Mesodermal cell (in vitro differentiated cells): ENCODE measurements at regions not wholly inside any gene's neighbourhood (a gene's known extent, or its start where the extent isn't known, plus 50 kb on each side); places are given as distances from the start of the nearest gene placed in this dataset.

ENCODE experiments used
- H3K27ac ChIP-seq: 2 replicates; pipeline ENCODE4 v1.7.0; 2013; ENCODE audit warnings: mild to moderate bottlenecking, low read depth, low read length, moderate library complexity; ENCODE audit not compliant: severe bottlenecking
- H3K36me3 ChIP-seq: 2 replicates; pipeline ENCODE4 v1.7.1; 2013; ENCODE audit warnings: mild to moderate bottlenecking, low read length, moderate library complexity; ENCODE audit not compliant: control insufficient read depth, insufficient read depth
- H3K4me1 ChIP-seq: one replicate; pipeline ENCODE4 v1.7.1; 2013; ENCODE audit warnings: mild to moderate bottlenecking, low read length; ENCODE audit not compliant: insufficient read depth, control insufficient read depth, poor library complexity, severe bottlenecking
- H3K4me3 ChIP-seq: 2 replicates; pipeline ENCODE4 v1.7.0; 2013; ENCODE audit warnings: low read length, control low read depth, mild to moderate bottlenecking; ENCODE audit not compliant: insufficient read depth, poor library complexity, severe bottlenecking; ENCODE audit errors: extremely low read depth
- H3K9me3 ChIP-seq: 2 replicates; pipeline ENCODE4 v1.7.1; 2013; ENCODE audit warnings: mild to moderate bottlenecking, low read length, moderate library complexity; ENCODE audit not compliant: control insufficient read depth
- WGBS, 2 experiments: methylation state at CpG; one replicate each; pipeline ENCODE4 v1.1.5; 2013; ENCODE audit warnings: missing lambda C conversion rate in 2 of 2; ENCODE audit not compliant: insufficient coverage in 2 of 2; 5-methylcytosine and 5-hydroxymethylcytosine counted together

DNA sequence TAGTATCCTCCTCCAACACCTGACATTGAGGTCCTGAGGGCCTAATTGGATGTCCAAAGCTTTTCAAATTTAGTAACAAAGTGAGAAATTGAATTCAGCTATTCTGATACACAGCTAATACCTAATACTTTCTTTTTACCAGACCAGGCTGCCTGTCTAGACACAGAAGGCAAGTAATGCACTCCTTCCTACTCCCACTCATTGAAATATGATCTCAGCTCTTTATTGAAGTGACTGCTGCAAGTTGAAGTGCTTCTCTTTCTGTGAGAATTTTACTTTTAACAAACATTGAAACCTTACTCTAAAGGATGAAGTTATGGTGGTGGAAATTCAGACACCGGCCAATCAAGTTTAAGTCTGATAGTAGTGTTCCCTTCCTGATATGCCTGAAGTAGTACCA, 90.8 kb upstream of the OGFRL1 start:
- H3K4me3 ChIP-seq = no peak overlapping the region
- H3K4me1 ChIP-seq = peaks cover 9% of the 10 kb centered on the region
- peak overlapping the region; percentile 10 for H3K27ac ChIP-seq
- WGBS, 2 experiments = 71 to 80% methylated on average over 1 of the region's 1 CpG
- no peaks in the 10 kb centered on the region for H3K36me3 ChIP-seq
- H3K9me3 ChIP-seq = no peaks in the 10 kb centered on the region

DNA sequence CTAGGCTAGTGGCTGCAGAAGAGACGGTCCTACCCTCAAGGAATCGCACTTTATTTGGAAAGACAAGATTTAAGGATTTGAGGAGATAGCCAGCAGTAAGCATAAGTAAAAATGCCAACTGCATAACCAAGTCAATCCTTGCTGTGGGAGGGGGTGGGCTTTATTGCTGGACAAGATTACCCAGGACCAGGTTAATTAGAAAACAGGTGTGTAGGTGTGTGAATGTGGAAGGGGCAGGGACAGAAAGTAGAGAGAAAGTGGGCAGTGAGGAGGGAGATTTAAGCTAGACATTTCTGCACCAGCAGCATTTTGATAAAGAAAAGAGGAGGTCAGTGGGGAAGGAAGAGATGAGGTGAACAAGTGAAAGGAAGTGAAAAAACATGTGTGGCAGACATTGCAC, 89.7 kb upstream of the OGFRL1 start:
- no peak overlapping the region for H3K4me3 ChIP-seq
- H3K9me3 ChIP-seq = no peaks in the 10 kb centered on the region
- WGBS, 2 experiments = 100% methylated on average over 1 of the region's 2 CpGs; no CpG with 5 or more reads in 1 of the 2 experiments
- no peak overlapping the region for H3K27ac ChIP-seq
- no peaks in the 10 kb centered on the region for H3K36me3 ChIP-seq
- H3K4me1 ChIP-seq = peaks cover 9% of the 10 kb centered on the region

DNA sequence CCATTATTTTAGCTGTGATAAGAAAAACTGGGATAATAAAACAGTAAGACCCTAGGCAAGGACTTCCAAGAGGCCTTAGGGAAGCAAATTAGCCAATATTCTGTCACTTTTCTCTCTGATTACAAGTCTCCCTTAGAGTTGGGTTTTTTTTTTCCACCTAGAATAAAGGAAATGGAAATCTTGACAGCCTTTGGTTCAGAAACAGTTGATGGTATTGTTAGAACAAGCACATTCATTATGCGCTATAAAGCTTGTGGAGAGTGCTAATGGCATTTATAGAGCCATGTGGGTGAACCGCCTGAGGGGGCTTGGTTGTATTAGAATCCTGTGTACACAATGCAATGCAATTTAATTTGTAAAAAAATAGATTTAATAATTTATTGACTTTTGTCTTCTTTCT, 88.9 kb upstream of the OGFRL1 start:
- WGBS, 2 experiments = 100% methylated on average over 1 of the region's 2 CpGs; no CpG with 5 or more reads in 1 of the 2 experiments
- Histone ChIP-seq H3K36me3 (no peaks in the 10 kb centered on the region), H3K4me3 (no peak overlapping the region), H3K27ac (no peak overlapping the region), H3K9me3 (no peaks in the 10 kb centered on the region), H3K4me1 (peaks cover 3% of the 10 kb centered on the region)

DNA sequence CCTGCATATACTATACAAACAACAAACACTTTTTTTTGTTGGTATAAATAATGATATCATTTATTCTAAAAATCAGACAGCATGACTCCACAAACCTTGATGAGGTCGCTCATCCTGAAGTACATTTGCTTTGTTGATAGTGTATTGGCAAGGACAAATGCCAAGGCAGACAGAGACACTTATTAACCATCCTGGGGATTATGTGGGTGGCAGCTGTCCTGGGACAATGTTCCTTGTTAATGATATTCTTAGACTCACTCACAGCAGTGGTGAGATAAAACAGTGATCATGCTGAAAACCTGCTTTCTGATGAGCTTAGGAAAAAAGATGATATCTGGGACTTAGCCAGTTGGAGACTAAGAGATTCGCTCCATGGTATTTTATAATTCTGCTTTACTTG, 85.4 kb upstream of the OGFRL1 start:
- H3K9me3 ChIP-seq = no peaks in the 10 kb centered on the region
- 100% methylated on average over 1 of the region's 2 CpGs; no CpG with 5 or more reads in 1 of the 2 experiments for WGBS, 2 experiments
- H3K36me3 ChIP-seq = no peaks in the 10 kb centered on the region
- peaks cover 12% of the 10 kb centered on the region for H3K4me1 ChIP-seq
- no peak overlapping the region for H3K27ac ChIP-seq
- H3K4me3 ChIP-seq = no peak overlapping the region

DNA sequence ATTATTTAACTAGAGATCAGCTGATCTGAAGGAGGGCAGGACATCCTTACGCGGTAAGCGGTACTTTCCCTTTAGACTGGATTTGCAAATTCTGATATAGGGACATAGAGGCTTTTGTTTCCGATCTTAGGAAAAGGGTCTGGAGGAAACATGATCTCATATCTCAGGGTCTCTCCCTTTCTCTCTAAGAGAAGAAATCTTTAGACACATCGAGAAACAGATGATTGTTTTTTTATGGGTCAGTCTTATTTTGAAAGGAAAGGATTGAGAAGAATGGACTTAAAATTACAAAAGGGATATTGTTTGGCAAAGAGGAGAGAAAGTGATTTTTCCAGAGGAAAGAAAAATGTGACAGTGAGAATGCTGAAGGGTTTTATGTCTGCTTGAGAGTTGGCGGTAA, 83.9 kb upstream of the OGFRL1 start:
- no peak overlapping the region for H3K4me3 ChIP-seq
- H3K36me3 ChIP-seq = no peaks in the 10 kb centered on the region
- H3K27ac ChIP-seq = no peak overlapping the region
- 95 to 97% methylated on average over 2 to 5 of the region's 6 CpGs for WGBS, 2 experiments
- H3K9me3 ChIP-seq = no peaks in the 10 kb centered on the region
- H3K4me1 ChIP-seq = peaks cover 12% of the 10 kb centered on the region

DNA sequence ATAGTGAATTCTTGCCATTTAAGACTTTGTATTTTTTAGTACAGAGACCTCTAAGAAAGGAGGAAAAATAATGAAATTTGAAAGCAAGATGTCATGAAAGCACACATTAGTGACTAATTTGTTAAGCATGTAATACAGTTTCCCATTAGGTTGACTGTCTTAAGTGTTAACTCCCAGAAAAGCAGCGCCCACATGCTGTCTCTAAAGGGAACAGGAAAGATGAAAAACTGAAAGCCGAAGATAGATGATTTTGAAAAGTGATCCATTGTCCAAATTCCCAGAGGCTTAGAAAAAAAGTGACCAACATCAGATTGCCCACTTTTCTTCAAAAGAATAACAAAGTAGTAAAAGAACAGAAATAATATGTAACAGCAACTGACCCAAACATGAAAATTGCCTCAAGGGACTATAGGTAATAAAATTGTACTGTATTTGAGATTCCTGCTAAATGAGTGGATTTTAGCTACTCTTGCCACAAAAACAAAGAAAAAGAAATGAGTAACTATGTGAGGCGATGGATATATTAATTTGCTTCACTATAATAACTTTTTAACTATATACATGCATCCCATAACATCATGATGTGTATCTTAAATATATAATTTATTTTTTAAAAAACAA, 83.2 kb upstream of the OGFRL1 start:
- Histone ChIP-seq H3K27ac (no peak overlapping the region), H3K9me3 (no peaks in the 10 kb centered on the region), H3K4me3 (no peak overlapping the region), H3K36me3 (no peaks in the 10 kb centered on the region), H3K4me1 (peaks cover 12% of the 10 kb centered on the region)
- no CpG with 5 or more reads among the region's 3 CpGs for WGBS, 2 experiments

DNA sequence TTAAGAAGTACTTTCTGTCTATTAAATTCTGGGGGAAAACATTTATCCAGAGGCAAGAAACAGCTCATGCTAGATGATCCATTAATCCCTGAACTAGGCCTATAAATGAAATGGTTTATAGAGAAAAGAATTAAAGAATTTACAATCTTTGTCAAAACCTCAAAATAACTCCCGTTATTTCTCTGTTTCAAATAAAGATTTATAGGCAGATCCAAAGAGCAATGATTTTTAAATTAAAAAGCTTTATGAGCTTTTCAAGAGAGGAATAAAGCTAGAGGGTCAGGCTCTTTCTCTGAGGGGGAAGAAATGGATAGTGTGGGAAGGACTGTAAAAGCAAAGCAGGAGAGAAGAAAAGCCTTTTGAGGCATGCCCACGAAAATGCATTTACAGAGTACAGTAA, 82.5 kb upstream of the OGFRL1 start:
- Histone ChIP-seq H3K36me3 (no peaks in the 10 kb centered on the region), H3K4me3 (no peak overlapping the region), H3K9me3 (no peaks in the 10 kb centered on the region), H3K27ac (no peak overlapping the region), H3K4me1 (peaks cover 12% of the 10 kb centered on the region)
- no CpG with 5 or more reads among the region's 2 CpGs for WGBS, 2 experiments

DNA sequence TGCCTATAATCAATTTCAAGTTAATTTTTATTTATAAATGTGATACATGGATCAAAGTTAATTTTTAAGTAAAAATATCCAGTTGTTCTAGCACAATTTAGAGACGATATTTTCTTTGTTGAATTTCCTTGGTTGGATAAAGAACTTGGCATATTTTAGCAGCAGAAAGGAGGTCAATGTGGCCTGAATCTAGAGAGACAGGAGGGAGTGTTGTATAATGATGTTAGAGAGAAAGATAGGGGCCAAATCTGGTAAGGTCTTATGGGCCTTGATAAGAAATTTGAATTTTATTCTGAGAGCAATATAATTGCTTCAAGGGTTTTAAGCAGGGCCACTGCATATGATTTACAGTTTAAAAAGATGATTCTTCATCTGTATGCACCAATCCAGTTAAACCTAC, 79.4 kb upstream of the OGFRL1 start:
- no peak overlapping the region for H3K27ac ChIP-seq
- H3K4me1 ChIP-seq = peaks cover 12% of the 10 kb centered on the region
- WGBS, 2 experiments = 90 to 100% methylated on average over 1 of the region's 1 CpG
- no peaks in the 10 kb centered on the region for H3K9me3 ChIP-seq
- H3K36me3 ChIP-seq = no peaks in the 10 kb centered on the region
- H3K4me3 ChIP-seq = no peak overlapping the region

DNA sequence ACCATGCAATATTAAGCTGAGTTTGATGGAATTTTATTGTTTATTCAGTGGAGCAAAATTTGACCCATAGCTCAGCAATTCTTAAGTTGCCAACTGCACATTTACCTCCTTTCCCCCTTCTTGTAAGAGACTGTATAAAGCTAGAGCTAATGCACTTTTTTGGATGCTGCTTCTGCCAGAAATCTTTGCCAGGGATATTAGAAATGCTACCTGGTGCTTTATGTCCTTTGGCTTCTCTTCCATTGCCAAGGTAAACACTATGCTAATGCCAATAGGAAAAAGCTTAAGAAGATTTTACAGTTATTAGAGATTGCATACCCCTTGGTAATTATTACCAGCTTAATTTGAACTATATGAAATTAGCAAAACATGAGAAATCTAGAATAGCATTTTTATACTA, 79.0 kb upstream of the OGFRL1 start:
- Histone ChIP-seq H3K4me1 (peaks cover 12% of the 10 kb centered on the region), H3K9me3 (no peaks in the 10 kb centered on the region), H3K4me3 (no peak overlapping the region), H3K36me3 (no peaks in the 10 kb centered on the region), H3K27ac (no peak overlapping the region)

DNA sequence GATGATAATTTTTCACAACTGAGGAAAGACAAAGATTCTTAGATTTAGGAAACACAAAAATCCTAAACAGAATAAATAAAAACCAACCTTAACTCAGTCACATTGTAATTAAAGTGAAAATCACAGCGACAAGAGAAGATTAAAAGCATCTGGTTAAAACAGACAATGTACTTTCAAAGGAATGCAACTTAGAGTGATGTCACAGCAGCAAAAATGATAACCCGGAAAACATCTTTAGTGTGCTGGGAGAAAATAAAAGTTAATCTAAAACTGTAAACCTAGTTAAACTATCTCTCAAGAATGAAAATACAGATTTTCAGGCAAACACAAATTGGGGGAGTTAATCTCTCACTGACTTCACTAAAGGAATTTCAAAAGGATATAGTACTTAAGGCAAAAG, 76.8 kb upstream of the OGFRL1 start:
- no peaks in the 10 kb centered on the region for H3K9me3 ChIP-seq
- no peaks in the 10 kb centered on the region for H3K4me1 ChIP-seq
- H3K4me3 ChIP-seq = no peak overlapping the region
- no peaks in the 10 kb centered on the region for H3K36me3 ChIP-seq
- H3K27ac ChIP-seq = no peak overlapping the region
- no CpG with 5 or more reads among the region's 2 CpGs for WGBS, 2 experiments

DNA sequence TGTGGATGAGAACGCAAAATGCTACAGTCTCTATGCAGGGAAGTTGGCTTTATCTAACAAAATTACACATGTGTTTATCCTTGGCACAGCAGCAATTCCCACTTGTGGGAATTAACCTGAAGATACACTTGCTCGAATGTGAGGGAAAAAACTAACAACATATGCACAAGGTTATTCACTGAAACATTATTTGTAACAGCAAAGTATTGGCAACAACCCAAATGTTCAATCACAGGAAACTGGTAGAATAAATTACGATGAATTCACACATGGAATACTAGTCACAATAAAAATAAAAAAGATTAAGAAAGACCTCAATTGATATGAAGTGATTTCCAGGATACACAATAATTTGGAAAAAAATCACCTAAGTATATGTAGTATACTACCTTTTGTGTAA, 68.1 kb upstream of the OGFRL1 start:
- no peaks in the 10 kb centered on the region for H3K4me1 ChIP-seq

More for the DNA sequence above, 68.1 kb upstream of the OGFRL1 start:
- Histone ChIP-seq H3K27ac (no peak overlapping the region), H3K9me3 (no peaks in the 10 kb centered on the region), H3K4me3 (no peak overlapping the region), H3K36me3 (no peaks in the 10 kb centered on the region)
- WGBS, 2 experiments = 83% methylated on average over 1 of the region's 3 CpGs
